ENCODE measurements at regions not wholly inside any gene's neighbourhood (a gene's known extent, or its start where the extent isn't known, plus 50 kb on each side); places are given as distances from the start of the nearest gene placed in this dataset.

DNA sequence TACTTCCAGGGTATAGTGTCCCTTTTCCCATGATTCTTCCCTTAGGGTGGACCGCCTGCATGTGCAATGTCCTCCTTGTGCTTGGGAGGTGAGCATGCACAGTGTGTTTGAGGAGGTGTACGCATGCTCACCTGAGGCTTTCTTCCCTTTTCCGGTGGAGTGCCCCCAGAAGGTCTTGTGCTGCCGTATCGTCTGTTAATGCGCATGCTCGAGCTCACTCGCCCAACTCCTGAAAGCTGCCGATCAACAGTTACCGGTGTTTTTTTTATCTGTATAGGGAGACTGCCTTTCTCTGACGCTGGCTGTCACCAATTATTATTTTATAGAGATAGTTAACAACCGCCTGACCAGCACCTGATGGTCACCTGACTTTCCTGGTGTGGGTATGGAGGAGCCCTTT is 458.8 kb upstream of the MEX3C start:
- no peak for TF ChIP-seq POLR2A (IDR thresholded peaks at IDR 0.05)
- TF ChIP-seq, protein P1, sequence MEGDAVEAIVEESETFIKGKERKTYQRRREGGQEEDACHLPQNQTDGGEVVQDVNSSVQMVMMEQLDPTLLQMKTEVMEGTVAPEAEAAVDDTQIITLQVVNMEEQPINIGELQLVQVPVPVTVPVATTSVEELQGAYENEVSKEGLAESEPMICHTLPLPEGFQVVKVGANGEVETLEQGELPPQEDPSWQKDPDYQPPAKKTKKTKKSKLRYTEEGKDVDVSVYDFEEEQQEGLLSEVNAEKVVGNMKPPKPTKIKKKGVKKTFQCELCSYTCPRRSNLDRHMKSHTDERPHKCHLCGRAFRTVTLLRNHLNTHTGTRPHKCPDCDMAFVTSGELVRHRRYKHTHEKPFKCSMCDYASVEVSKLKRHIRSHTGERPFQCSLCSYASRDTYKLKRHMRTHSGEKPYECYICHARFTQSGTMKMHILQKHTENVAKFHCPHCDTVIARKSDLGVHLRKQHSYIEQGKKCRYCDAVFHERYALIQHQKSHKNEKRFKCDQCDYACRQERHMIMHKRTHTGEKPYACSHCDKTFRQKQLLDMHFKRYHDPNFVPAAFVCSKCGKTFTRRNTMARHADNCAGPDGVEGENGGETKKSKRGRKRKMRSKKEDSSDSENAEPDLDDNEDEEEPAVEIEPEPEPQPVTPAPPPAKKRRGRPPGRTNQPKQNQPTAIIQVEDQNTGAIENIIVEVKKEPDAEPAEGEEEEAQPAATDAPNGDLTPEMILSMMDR (IDR thresholded peaks at IDR 0.05), result no peak
- no peak for TF ChIP-seq EP300 (IDR thresholded peaks at IDR 0.05)
- H3K4me1 ChIP-seq, result no peaks in the 10 kb centered on the region
- 74 to 87% methylated on average over 12 of the region's 12 CpGs for WGBS, 2 donors

DNA sequence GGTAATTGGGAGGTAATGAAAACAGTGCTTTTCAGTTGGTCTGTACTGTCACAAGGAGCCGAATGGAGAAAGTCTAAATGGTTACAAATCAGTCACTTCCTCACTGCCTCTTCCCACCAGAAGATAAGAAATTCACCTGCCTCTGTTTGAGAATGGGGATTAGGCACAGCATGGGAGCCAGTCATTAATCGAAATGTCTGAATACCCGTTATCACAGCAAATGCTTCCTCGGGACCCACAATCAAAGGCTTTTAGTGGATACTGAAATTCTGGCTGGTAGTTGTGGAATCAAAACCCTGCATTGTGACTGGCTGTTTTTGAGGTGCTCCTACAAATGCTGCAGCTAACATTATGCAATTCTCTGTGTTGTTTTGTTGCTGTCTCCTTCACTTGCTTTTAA is 461.0 kb upstream of the MEX3C start:
- Histone ChIP-seq H3K27ac (no peak overlapping the region), H3K4me1 (no peaks in the 10 kb centered on the region), H3K27me3 (no peaks in the 10 kb centered on the region), H3K9me3 (no peaks in the 10 kb centered on the region), H3K4me3 (no peak overlapping the region), H3K36me3 (no peaks in the 10 kb centered on the region)
- TF ChIP-seq POLR2A (IDR thresholded peaks at IDR 0.05) (no peak), EP300 (IDR thresholded peaks at IDR 0.05) (no peak)
- TF ChIP-seq, protein P1 (IDR thresholded peaks at IDR 0.05), result no peak
- WGBS, 2 donors, result 29 to 40% methylated on average over 4 of the region's 4 CpGs
- no peak for DNase-seq (ENCODE audit: low spot score in 2 of 2)

More for the DNA sequence above, 458.8 kb upstream of the MEX3C start:
- H3K9me3 ChIP-seq, result no peaks in the 10 kb centered on the region
- no peak overlapping the region for H3K4me3 ChIP-seq
- no peak for DNase-seq (ENCODE audit: low spot score in 2 of 2)
- no peaks in the 10 kb centered on the region for H3K27me3 ChIP-seq
- no peaks in the 10 kb centered on the region for H3K36me3 ChIP-seq
- H3K27ac ChIP-seq, result no peak overlapping the region

DNA sequence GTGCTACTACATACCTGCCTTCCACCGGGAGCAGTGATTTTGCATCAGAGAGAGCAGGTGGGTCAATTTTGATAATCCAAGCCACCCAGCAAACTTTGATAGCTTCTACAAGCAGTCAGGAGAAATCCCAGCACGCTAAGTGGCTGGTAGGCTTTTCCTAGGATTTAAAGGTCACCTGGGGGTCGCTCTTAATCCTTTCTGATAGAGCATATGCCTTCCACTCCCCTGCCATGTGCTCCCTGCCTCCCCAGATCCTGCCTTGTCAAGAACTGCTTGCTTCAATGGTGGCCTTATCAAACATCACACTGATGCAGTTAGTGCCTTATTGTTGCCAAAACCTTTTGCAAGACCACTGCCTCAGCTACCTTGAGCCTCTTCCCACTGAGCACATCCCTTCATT is 462.3 kb upstream of the MEX3C start:
- Histone ChIP-seq H3K27me3 (no peaks in the 10 kb centered on the region), H3K4me3 (no peak overlapping the region), H3K36me3 (no peaks in the 10 kb centered on the region), H3K9me3 (no peaks in the 10 kb centered on the region), H3K27ac (no peak overlapping the region), H3K4me1 (no peaks in the 10 kb centered on the region)
- TF ChIP-seq POLR2A (IDR thresholded peaks at IDR 0.05) (no peak), EP300 (IDR thresholded peaks at IDR 0.05) (no peak)
- TF ChIP-seq, protein P1 (IDR thresholded peaks at IDR 0.05), result no peak
- WGBS, 2 donors, result 68 to 80% methylated on average over 3 of the region's 3 CpGs
- no peak for DNase-seq (ENCODE audit: low spot score in 2 of 2)

DNA sequence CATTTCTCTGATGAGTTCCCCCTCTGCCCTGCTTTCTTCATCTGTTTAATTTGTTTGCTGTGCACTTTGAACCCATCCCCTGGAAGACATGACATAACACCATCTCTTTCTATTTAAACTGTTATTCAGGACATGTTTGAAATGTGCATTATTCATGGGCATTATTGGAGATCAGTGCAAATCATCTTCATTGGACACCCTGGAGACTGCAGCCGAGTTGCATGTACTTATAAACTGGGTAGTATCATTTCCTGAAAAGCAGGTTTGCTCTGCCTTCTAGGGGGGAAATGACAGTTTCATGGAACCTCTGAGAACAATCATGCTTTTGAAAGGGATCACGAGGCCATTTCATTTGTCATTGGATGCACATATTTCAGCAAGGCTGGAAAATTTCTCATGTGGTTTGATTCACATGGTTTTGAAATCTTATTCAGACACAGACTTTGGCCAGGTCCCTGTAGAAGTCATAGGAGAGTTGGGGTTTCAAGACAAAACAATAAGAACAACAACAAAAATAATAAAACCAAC is 462.8 kb upstream of the MEX3C start:
- Histone ChIP-seq H3K4me1 (no peaks in the 10 kb centered on the region), H3K36me3 (no peaks in the 10 kb centered on the region), H3K27ac (no peak overlapping the region), H3K4me3 (no peak overlapping the region), H3K27me3 (no peaks in the 10 kb centered on the region), H3K9me3 (no peaks in the 10 kb centered on the region)
- 19 to 42% methylated on average over 2 of the region's 2 CpGs for WGBS, 2 donors
- no peak for DNase-seq (ENCODE audit: low spot score in 2 of 2)
- TF ChIP-seq EP300 (IDR thresholded peaks at IDR 0.05), result no peak
- TF ChIP-seq, protein P1 (IDR thresholded peaks at IDR 0.05), result no peak
- TF ChIP-seq POLR2A (IDR thresholded peaks at IDR 0.05), result no peak

DNA sequence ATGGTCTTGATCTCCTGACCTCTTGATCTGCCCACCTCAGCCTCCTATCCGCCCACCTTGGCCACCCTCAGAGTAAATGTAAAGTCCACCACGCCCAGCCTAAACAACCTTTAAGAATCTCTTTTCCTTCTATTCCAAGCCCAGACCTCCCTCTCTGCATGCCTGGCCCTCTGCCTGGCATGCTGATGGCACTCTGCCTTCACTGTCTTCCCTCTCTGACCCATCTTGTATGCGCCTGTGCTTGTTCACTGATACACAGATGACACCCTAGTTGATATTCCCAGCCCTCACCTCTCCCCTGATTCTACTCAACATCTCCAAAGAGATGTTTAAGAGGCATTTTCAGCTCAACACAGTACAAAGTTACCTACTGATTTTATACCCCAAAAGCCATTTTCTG is 466.8 kb upstream of the MEX3C start:
- no peak for TF ChIP-seq POLR2A (IDR thresholded peaks at IDR 0.05)
- TF ChIP-seq, protein P1 (IDR thresholded peaks at IDR 0.05), result no peak
- no peak for TF ChIP-seq EP300 (IDR thresholded peaks at IDR 0.05)
- no peak overlapping the region for H3K4me3 ChIP-seq
- DNase-seq (ENCODE audit: low spot score in 2 of 2), result no peak
- no peaks in the 10 kb centered on the region for H3K9me3 ChIP-seq
- peaks cover 0 to 4% of the 10 kb centered on the region in 2 donors for H3K27me3 ChIP-seq
- H3K36me3 ChIP-seq, result no peaks in the 10 kb centered on the region
- H3K4me1 ChIP-seq, result peaks cover 0 to 5% (median 0%) of the 10 kb centered on the region in 4 donors
- WGBS, 2 donors, result 87 to 90% methylated on average over 3 of the region's 3 CpGs
- no peak overlapping the region for H3K27ac ChIP-seq
